ENCODE measurements at regions not wholly inside any gene's neighbourhood (a gene's known extent, or its start where the extent isn't known, plus 50 kb on each side); places are given as distances from the start of the nearest gene placed in this dataset.

DNA sequence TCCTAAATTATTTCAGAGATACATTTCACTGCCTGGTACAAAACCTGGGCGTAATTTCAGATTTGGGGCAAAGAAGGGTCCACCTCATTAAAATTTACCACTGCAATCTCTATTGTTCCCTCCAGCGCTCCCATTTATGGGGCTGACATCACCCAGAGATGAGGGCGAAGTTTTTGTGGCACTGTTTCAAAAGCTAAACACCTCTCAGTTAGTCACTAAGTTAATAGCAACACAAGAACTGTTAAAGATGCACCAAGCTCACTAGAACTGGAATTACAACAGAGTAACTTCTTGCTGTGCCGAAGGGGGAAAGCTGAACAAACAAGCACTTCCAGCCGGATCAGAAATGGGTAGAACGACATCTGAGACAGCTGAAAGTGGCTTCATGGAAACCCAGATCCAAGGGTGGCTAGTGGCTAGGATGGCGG is 179.4 kb downstream of the GATA3 start:
- no peak for DNase-seq

DNA sequence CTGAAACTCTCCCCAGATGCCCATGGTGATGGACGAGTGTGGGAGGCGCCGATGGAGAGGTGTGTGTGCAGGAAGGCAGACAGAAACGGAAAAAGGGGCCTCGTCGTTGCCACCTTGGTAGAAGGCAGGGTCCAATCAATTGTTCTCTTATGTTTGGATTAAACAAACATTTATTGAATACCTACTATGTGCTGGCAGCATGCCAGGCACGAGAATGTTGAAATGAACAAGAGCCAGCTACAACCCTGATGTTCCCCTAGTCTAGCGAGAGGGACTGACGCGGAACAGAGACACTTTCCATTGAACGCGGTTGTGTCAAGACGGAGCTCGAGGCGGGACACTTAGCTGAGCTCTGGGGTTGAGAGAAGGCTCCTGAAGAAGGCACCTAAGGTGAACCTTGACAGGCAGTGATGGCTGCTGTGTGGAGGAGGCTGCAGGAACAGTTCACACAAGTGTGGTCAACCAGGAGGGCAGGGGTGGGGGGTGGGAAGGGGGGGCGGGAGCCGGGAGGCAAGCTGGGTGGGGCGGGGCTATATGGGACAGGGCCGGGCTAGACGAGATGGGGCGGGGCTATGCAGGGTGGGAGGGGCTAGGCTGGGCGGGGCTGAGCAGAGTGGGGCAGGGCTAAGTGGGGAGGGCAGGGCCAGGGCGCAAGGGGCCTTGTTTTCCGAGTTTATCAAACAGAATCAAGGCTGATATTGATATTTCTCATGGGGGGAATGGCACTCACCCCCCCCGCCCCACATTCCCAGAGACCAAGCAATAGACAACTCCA is 181.0 kb downstream of the GATA3 start:
- no peak for DNase-seq

DNA sequence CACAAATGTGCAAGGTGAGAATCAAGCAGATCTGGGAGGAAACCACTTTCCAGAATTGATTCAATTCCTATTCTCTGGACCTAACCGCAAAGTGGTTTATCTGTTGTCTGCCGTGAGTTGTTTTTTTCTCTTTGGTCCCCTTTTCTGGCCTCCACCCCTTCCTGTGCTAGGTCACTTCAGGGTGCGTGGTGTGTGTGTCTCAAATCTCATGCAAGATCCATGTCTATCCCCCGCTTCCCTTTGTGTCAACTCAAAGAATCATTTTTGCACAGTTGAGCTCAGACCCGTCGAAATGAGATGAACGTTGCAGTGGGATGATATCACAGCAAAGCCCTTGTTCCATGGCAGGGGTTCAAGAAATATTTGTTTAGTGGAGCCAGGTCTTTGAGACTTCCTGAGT is 184.5 kb downstream of the GATA3 start:
- DNase-seq, result no peak

DNA sequence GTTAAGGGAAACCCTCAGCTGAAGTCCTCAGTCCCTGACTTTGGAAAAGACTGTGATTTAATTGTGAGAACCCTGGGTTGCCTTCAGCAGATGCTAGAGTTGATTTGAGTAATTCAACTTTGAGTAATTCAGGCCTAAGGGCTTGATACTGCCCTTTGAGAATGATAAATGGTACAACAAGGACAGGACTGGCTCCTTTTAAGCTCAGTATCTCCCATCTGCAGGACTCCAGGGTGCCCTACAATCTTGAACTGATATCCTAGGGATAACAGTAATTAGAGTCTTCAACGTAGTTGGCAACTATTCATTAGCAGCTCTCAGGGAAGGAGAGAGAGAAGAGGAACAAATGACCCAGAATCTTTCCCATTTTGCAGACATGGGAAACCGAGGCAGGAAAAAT is 186.4 kb downstream of the GATA3 start:
- DNase-seq, result no peak

DNA sequence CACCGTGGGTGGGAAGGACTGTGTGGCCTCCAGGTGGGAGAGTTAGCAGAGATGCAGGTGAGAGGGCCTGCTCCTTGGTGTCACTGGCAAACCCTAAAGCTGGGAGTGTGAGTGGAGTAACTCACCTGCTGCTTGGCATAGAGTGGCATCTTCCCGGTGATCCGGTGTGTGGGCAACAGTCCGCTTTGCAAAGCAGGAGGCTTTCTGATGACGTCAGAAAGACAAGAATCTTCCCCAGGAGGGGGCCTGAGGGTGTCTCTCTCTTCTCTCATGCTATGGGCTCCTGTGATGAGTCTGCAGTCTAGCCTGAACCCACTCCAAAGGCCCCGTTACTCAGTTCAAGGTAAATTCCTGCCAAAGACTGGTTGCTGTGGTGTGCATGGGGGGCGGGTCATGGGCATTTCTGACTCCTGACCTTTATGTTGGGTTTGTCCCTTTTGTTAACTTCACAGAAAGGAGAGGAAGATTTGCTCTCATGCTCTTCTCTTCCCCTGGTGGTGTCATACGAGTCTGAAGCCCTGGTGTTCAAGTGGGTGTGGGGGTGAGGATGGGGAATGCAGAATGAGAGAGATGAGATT is 187.9 kb downstream of the GATA3 start:
- no peak for DNase-seq

DNA sequence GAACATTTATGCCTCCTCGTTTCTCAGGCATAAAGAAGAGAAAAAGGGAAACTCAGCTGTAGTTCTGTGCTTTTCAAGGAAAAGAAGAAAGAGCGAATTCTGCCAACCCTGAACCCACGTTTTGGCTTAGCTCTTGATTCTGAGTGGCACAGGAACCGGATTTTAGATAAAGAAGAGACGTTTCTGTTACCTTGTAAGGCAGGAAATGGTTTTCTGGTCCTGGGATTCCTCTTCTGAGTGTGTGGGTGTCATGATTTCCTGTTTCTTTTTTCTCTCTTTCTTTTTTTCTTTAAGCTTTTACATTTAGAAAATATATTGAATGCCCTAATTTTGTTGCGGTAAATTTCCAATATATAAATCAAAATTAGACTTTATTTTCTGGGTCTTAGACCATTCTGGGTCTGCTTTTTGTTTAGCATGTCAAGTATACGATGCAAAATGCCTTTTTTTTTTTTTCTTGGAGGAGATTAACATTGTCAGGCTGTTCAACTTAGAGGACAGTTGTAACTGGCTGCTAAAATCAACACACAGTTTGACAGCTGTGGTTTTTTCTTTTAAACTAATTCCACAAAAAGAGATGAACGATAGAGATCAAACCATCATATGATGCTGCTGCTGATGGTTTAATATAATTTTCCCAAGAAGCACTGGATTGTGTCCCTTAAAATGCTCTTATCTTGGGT is 190.8 kb downstream of the GATA3 start:
- DNase-seq, result no peak

DNA sequence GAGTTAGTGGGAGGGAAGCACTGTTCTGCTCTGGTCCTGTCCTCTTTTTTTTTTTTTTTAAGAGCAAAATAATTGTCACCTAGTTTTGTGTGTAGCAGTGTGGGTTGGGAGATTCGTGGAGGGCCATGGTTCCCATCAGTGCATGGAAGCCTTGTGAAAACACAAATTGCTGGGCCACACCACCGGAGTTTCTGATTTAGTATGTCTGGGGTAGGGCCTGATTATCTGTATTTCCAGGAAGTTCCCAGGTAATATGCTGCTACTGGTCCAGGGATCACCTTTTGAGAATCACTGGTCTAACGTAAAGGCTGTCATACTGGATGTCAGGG is 191.3 kb downstream of the GATA3 start:
- no peak for DNase-seq

DNA sequence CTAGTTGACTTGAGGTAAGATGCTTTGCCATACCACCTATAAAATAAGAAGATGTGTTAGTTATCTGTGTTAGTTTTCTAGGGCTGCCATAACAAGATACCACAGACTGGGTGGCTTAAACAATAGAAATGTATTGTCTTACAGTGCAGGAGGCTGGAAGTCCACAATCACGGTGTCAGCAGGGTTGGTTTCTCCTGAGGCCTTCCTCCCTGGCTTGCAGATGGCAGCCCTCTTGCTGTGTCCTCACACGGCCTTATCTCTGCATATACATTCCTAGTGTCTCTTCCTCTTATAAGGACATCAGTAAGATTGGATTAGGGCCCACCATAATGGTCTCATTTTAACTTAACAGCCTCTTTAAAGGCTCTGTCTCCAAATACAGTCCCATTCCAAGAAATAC is 192.1 kb downstream of the GATA3 start:
- no peak for DNase-seq

DNA sequence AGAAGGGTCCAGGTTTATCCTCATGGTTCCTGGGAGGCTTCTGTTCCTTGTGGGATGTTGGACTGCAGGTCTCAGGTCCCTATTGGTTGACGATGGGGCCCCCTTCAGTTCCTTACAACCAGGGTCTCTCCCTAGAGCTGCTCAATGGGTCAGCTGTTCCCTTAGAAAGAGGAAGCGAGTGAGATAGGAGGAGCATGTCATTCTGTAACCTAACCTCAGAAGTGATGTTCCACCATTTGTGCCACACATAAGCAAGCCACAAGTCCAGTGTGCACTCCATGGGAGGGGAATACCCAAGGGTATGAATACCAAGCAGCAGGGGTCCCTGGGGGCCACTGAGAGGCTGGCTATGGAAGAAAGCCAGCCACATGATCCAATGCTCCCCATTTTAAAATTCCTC is 192.7 kb downstream of the GATA3 start:
- no peak for DNase-seq

DNA sequence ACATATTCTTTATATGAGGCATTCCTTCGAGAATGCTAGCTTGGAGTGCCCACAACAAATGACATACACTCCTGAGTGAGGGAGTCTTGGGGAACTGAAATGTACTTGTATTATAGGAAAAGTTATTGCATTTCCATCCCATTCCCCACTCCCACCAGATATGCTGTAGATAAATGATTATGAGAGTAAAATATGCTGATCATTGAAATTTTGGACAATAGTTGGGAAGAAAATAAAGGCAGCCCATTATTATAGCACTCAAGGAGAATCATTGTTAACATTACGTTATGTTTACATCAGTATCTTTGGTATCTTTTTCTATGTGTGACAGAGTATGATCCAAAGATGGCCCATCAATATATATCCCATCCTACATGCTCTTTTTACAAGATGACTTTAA is 194.4 kb downstream of the GATA3 start:
- DNase-seq, result no peak

DNA sequence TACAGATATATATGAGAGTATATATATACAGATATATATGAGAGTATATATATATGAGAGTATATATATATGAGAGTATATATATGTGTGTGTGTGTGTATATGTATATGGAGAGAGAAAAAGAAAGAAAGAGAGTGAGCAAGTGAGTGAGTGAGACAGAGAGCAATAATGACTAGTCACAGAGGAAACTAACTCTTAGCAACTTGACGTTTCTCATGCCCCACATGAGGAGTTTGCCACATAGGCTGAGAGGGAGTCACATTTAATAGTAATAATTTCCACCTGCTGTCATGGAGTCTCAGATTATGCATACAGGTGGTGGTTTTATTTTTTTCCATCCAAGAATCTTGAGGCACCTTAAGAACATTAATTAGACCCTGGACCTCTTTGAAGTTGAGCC is 199.9 kb downstream of the GATA3 start:
- no peak for DNase-seq

DNA sequence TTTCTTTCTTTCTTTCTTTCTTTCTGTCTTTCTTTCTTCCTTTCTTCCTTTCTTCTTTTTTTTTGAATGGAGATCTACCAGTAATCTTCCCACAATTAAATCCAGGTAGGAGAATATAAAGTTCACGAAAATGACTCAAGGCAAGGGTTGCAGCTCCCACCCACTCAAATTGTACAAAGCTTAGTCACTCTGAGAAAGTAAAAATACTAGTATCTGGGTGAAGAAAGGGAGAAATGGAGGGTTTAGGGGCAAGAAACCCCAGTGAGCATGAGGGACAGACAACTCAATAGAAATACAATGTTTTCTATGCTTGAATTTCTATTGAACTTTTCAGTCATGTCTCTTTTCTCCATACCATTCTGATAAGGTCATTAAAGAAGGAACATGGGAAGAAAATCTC is 200.8 kb downstream of the GATA3 start:
- DNase-seq, result no peak

DNA sequence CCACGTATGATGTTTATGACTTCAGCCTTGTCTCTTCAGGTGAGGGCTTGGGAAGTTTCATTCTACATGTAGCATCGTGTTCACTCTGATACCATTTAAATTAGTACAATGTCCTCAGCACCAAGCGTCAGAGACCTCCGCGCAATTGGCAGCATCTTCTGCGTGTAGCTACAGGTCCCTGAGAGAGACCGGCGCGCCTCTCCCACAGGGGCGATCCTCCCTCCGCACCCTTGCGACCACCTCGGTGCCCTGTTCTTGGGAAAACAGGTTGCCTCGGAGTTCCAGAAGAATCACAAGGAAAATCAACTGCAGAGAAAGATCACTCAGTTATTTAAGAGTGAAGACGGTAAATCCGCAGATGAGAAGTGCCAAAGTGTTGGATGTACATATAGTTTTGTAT is 206.2 kb downstream of the GATA3 start:
- no peak for DNase-seq

DNA sequence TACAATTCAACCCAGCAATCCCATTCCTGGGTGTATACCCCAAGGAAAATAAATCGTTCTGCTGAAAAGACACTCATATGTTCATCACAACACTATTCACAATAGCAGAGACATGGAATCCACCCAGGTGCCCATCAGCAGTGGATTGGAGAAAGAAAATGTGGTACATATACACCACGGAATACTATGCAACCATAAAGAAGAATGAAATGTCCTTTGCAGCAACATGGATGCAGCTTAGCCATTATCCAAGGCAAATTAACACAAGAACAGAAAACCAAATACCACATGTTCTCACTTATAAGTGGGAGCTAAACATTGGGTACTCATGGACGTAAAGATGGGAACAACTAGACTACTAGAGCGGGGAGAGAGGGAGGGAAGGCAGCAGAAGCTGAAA is 207.8 kb downstream of the GATA3 start:
- DNase-seq, result no peak

DNA sequence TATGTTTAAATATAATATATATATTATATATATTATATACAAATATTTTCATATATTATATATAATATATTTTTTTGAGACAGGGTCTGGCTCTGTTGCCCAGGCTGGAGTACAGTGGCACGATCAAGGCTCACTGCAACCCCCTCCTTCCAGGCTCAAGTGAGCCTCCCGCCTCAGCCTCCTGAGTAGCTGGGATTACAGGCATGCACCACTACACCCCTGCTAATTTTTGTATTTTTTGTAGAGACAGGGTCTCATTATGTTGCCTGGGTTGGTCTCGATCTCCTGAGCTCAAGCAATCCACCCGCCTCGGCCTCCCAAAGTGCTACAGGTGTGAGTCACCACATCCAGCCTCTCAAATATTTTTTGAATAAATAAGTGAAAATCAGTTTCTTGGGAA is 215.5 kb downstream of the GATA3 start:
- DNase-seq, result no peak

DNA sequence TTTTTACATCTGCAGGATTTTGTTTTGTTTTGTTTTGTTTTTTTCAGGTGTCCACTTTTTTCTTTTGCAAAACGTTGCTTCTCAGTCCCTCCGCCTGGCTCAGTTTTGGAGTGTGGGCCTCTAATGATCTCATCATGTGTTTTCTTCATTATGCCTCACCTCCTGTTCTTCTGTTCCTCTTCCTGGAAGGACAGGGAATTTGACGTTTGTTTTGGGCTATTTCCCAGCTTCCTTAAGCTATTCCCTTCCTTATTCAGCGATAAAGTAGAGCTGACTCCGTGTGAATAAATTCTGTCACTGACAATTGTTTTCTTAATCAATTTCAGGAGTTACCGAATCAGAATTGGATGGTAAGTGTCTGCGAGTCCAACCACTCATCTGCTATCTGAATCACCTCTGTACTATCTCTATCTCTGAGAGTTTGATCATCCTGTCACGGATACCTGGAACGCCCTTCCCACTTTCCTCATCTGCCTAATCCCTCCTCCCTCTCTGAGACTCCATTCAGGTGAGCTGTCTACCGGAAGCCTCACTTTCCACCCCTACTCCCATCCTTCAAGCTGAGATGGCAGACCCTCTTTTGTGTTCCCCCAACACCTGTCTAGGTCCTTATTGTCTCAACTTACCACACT is 218.4 kb downstream of the GATA3 start:
- DNase-seq, result no peak

DNA sequence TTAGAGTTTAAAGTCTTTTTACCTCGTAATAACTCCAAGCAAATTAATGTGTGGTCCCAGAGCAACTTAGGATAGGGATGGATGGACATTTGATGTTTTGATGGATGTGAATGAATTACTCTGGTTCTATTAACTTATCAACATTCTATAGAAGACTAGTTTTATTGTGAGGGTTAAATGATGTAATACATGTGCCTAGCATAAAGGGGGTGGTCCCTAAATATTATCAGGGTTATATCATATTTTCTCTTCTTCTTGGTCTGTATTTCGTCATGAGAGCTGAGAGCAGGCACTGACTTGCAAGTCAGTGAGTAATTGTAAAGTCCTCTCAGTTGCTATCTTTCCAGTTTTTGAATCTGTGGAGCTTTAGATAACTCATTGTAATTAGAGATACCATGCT is 219.3 kb downstream of the GATA3 start:
- DNase-seq, result no peak

DNA sequence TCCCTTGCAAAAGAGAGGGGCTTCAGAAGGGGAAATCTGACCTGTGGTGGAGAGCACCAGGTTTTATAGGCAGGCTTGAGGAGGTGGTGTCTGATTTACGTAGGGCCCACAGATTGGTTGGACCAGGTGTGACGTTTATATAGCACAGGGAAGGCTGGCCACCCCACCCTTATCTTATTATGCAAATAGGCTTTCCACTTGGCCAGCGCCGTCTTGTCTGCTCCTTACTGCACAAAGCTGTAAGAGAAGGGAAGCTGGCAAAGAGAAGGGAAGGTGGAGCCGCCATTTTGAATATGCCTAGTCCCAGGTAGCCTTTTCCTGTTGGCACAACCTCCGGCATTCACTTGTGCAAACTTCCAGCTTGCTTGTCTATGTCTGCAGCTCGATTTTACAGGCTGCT is 221.4 kb downstream of the GATA3 start:
- DNase-seq, result peak in 1 of 3 experiments; percentile 0

DNA sequence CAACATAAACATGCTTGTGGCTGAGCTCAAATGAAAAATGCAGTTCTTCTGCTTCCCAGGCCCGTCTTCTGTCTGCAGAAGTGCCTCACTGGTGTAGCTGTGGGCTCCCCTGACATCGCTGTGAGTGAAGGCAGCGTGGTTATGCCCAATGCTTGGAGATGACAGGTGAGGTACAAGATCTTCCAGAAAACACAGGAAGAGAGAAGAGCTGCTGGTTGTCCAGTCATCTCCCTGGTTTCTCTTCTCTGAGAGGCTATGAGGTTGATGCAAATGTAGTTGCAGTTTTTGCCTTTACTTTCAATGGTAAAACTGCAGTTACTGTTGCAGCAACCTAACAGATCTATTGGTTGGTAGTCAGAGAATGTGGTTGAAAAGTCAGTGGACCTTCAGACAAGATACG is 223.6 kb downstream of the GATA3 start:
- DNase-seq, result no peak

DNA sequence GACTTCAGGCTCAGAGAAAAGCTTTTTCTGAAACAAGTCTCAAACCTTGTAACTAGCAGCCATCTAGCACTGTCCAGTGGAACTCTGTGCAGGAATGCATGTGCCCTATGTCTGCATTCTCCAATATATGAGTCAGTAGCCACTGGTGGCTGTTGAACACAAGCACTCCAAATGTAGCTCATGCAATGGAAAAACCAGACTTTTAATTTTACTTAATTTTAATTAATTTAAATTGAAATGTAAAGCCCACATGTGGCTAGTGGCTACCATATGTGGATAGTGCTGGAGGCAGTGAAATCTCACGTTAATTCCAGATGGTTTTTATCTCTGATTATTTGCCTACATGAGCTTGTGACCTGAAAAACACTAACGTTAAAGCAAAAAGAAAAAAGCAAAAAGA is 225.1 kb downstream of the GATA3 start:
- no peak for DNase-seq

DNA sequence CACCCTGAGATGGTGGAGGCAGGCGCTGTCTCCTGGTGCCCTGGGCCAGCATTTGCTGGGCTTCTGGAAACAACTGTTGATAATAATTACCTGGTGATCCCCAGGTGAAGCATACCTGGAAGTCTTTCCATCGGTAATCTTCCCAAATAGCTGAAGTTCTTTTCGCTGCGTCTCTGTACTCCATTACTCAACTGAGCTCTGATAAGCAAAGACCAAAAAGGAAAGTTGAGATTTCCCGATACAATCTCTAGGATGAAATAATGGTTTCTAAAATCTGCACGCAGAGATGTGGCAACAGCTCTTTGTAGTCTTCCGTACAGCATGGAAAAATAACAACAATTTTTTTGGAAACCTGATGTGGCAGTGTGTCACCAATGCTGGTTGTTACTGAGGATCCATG is 226.5 kb downstream of the GATA3 start:
- DNase-seq, result no peak

DNA sequence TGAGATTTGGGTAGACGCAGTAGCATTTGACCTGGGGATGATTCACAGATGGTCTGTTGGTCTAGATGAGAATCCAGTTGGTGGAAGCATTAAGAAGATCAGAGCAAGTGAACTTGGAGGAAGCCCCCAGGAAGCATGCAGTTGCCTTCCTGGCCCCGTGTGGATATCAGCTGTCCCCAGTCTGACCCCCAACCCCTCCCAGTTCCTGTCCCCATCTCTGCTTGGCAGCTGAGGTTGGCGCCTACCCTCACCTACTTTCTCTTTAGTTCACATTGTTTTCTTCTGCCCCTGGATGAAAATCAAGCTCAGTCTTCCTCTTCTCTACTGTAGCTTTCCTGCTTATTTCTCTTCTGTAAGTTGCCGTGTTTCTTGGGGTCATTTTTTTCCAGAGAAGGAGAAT is 227.9 kb downstream of the GATA3 start:
- DNase-seq, result no peak

DNA sequence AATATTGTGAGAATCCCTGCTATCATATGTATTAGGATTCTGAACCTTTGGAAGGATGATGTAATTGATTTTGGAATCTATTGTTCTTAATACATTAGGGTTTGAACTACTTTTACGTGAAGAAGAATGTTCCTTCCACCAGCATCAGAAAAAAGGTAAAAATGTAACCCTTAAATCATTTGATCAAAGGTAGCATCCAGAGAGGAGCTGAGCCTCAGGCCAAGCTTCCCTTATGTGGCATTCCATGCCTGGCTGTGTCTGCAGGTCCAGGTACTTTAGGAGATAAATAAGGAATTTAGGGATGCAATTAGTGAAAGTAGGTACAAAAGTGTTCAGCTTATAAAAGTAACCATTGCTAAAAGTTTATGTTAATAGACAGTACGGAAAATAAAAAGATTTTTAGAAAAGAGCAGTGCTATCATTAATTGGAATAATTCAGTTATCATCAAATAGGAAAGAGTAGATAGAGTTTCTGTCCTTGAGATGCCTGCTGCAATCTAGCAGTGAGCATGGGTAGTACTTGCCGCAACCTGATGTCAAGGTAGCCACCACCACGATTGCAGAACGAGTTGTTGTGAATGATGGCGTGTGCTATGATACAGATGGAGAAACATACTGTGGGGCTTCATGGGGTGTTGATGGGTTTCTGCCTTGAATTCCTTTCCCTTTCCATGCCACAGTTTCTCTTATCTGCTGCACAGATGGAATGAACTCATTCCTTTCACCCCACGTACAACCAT is 228.8 kb downstream of the GATA3 start:
- no peak for DNase-seq

Data from NCI-H1417 (cell line).